NCI-H1436 treated with DMSO at 0.1 percent for 48 hours (cell line): ENCODE measurements at regions not wholly inside any gene's neighbourhood (a gene's known extent, or its start where the extent isn't known, plus 50 kb on each side); places are given as distances from the start of the nearest gene placed in this dataset.
"Not testable (repeated sequence)": the region's sequence is repeated elsewhere in the genome, so short reads cannot be mapped to it uniquely, and the experiment has no call there.

ENCODE experiments used
- DNase-seq: peaks from one replicate; lab custom pipeline; 2025; lab: John Stamatoyannopoulos, UW

DNA sequence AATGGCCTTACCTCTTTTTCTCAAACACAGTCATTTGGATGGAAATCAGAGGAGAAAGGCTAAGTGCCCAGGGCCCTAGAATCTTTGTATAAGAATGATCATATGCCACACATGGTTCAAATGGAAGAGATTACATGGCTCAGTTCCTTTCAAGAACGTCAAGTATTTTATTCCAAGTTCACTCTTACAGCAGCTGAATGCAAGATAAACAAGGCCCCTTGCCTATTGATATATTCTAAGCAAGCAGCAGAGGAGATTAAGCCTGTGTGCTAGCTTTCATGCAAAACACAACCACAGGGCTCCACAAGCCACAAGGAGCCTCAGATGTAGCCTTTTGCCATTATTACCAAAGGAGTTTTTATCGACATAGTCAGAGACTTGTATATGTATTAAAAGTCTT lies 55.3 kb upstream of the SLCO6A1 start:
- DNase-seq: no peak

DNA sequence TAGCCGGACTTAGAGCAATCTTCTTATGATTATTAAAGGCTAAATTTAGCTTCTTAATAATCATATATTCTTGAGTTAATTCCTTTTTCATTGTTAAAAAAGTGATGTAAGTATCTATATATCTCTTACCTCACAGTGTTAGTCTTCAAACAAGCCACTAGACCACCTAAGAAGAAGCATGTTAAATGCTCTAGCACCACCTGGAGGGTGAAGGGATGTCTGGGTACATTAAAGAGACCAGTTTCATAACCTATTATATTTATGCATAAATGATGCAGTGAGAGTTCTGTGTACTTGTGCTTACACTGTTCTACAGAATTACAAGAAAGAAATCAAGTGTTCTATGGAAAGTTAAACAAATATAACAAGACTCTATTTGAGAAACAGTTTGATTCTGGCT lies 55.9 kb upstream of the SLCO6A1 start:
- no peak for DNase-seq

DNA sequence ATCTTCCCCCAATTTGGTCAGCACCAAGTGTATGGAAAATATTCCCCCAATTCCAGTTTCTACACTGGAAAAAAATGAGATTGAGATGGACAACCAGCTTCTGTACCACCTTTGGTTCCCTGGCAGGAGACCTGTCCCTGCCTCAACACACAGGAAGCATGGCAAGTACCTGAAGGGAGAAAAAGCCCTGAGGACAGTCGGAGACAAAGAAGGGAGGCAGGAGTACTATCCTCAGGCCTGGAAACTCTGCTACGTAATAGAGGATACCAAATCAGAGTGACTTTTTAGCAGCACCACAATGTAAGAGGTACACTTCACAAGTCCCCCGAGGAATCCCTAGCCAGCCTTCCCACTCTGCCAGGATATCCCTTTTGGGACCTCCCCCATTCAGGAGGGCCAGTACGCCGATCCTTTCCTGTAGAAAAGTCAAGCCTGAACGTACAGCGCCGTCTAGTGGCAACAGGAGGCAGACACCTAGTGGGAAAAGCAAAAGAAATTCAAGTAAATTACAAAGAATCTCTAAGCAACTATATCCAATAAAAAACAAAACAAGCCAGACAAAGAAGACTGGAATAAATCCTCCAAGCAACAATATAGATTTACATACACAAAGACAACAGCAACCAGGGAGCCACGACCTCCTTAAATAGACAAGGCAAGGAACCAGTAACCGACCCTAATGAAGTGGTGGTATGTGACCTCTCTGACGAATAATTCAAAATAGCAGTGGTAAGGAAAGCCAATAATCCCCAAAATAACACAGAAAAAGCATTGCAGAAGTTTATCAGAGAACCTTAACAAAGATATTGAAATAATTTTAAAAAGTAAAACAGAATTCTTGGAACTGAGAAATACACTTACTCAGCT lies 63.3 kb upstream of the SLCO6A1 start:
- no peak for DNase-seq

DNA sequence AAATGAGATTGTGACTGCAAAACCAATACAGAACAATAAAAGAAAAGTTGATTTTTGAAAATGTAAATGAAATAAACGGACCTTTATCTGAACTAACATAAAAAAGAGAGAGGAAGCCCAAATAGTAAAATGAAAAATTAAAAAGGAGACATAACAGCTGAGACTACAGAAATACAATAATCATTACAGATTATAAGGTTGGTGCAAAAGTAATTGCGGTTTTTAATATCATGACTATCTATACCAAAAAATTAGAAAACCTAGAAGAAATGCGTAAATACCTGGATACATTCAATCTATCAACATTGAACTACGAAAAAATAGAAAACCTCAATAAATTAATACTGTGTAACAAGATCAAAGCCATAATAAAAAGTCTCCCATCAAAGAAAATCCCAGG lies 71.9 kb upstream of the SLCO6A1 start:
- DNase-seq: no peak

DNA sequence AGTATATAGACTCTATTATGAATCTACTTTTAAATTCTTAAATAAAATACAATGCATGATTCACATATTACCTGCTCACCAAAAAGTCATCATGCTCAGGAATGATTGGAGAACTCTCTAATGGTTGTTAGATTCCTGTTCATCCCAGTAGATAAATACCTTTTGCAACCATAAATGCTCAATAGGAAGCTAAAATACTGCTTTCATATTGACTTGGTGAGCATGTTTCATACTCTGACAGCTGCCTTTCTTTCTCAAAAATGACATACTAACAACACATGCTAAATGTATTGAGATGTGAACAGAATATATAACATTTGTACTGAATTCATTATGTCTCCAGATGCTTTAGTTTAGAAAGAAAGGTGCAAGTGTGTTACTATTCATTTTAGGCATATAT lies 79.6 kb upstream of the SLCO6A1 start:
- DNase-seq: no peak

DNA sequence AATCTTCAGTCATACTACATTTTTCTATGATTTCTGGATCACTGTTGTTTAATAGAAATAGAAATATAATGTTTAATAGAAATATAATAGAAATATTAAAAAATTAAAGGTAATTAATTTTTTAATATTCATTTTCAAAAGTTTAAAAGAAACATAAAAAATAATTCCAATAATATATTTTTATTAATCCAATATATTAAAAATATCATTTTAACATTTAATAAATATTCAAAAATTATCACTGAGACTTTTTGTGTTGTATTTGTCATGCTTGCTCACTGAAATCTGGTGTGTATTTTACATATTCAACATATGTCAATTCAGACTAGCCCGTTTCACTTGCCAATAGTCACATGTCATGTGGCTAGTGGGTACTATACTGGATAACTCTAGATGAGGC lies 80.6 kb upstream of the SLCO6A1 start:
- DNase-seq: no peak

DNA sequence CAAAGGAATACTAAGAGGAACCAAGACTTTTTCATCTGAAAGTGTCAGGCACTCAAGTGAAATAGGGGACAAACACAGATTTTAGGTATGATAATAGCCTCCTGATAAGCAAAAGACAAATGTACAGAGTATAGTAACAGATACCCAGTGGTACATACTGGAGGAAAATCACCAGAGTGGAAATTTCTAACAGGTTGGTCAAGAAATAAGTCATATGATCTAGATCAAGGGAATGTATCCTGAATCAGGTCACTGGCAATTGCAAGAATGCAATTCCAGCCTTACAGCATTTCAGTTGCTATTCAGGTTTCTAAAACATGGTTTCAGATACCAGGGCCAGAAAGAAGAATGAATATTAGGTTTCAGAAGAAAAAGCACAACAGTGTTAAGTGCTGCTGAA lies 82.2 kb upstream of the SLCO6A1 start:
- no peak for DNase-seq

DNA sequence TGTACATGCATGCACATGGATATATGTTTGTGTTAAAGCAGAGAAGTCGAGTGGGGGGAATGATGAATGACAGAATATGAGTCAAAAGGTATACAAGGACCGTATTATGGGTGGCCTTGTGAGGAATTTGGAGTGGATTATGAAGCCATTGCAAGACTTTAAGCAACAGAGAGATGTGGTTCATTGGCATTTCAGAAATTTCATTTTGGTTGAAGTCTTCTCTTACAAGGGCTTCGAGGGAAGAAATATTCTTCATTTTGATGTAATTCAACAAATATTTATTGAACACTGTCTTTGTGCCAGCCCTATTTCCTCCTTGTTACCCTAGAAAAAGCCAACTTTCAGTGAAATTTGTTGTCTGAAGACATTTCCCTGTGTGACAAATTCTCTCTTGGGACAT lies 83.9 kb upstream of the SLCO6A1 start:
- DNase-seq: no peak

DNA sequence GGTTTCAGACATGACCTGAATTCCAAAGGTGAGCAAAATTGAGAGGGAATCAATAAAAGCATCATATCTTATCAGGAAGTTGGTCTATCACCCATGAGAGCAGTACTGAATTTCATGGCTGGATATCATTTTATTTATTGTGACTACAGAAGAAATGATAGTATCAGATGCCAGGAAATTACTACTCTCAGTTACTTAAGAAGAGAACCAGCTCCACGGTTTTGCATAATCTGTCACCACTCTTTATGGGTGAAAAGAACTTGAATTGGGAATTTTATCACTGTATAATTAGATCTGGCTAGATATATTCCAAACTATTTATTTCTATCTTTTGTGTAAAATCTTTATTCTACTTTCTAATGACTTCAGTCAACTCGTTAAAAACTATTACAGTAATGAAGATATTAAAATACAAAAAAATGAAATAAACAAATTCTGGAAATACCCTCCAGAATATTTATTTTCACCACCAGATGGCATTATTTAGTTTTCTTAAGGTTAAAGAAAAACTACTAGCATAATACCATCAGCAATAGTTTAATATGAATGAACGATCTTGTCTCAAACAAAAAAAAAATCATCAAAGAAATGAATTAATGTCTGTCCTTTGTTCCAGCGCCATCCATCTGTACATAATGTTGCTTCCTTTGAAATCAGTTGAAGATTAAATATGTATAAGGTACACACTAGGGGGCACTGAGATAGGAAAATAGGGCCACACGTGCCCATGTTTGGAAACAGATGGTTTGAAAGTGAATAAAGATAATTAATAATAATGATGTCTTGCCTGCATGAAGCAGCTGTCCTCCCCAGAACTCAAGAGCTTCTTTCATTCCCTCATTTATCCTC lies 84.7 kb upstream of the SLCO6A1 start:
- peak; percentile 8 for DNase-seq

DNA sequence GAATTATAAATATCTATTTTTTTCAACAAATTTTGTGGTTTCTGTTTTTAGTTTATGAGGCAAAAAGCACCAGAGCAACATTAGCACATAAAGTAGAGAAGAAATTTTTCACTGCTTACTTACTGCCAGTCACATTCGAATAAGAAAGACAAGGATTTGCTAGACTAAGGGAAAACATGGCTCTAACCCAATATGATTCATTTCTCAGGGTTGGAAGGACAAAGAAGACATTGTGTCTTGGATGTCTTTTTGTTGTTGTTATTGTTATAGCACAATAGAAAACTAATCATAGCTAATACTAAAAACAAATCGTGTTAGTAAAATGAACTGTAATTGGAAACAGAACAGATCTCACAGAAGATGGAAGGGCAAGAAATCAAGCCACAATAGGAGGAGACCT lies 90.9 kb upstream of the SLCO6A1 start:
- DNase-seq: no peak

DNA sequence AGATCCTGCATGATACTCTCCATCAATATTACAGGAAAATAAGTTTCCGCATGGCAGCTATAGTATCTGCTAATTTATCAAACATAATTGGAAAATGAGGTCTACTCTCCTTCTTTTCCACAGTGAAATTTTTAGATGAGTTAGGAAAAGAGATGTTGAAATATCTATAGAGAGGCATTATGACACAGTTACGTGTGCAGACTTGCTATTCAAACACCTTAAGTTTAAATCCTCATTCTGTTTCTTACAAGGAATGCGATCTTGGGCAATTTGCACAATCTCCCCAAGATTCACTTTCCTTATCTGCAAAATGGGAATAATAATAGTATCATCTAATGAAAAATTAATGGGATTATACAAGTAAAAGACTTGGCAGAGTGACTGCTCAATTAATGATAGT lies 91.7 kb upstream of the SLCO6A1 start:
- no peak for DNase-seq

DNA sequence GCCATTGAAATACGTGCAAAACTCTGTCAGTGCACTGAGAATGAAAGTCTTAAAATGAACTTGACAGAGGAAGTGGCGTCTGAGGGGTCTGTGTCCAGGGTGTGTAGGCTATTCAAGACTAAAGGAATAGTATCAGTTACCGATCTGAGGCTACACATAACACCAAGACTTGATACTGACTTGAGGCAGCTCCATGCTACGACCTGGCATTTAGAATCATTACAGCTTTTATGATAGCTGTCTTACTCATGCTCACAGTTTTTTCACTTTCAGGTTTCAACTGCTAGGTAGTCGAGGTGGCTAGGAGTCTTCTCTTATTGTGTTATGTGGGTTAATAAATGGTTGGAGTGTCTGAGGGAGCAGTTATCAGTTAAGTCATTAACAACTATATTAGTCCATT lies 92.8 kb upstream of the SLCO6A1 start:
- no peak for DNase-seq

DNA sequence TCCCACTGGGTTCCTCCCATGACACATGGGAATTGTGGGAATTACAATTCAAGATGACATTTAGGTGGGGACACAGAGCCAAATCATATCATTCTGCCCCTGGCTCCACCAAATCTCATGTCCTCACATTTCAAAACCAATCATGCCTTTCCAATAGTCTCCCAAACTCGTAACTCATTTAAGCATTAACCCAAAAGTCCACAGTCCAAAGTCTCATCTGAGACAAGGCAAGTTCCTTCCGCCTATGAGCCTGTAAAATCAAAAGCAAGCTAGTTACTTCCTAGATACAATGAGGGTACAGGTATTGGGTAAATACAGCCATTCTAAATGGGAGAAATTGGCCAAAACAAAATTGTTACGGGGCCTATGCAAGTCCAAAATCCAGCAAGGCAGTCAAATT lies 93.8 kb upstream of the SLCO6A1 start:
- DNase-seq: not testable (repeated sequence)

DNA sequence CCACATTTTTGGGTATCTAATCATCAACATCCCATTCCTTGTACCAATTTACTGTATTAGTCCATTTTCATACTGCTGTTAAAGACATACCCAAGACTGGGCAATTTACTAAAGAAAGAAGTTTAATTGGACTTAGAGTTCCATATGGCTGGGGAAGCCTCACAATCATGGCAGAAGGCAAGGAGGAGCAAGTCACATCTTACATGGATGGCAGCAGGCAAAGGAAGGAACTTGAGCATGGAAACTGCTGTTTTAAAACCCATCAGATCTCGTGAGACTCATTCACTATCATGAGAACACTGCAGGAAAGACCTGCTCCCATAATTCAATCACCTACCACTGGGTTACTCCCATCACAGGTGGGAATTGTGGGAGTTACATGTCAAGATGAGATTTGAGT lies 95.4 kb upstream of the SLCO6A1 start:
- no peak for DNase-seq

DNA sequence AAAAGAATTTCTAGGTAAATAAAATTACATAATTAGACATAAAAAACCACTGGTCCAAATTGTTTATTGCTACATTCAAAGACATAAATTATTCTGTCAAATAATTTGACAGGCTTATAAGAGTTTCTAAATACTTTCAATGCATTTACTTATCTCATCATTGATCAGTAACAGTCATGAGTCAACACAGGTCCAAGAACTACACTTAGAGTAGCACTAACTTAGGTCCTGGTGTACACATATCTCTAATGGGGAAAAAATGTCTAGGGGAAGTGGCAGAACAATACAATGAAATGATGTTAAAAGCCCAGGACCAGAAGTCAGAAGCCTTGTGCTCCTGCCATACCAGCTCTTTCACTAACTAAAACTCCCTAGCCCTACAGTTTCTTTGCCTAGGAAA lies 96.5 kb upstream of the SLCO6A1 start:
- DNase-seq: no peak

DNA sequence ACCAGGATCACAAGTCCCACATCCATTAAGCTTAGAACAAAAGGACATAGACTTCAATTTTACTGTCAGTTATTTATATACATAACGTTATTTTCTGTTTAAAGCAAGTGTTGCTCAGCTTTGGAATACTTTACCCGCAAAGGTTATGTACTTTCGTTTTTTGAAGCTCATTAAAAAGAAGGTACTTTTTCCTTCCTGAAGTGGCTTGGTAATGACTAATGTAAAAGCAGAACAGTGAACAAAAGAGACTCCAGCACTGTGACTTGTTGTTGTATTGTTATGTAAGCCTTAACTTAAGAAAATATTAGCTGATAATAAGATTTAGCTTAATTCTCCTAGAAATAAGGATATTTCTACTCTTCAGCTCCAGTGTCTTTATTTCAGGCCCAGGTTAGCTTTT lies 97.3 kb upstream of the SLCO6A1 start:
- no peak for DNase-seq

DNA sequence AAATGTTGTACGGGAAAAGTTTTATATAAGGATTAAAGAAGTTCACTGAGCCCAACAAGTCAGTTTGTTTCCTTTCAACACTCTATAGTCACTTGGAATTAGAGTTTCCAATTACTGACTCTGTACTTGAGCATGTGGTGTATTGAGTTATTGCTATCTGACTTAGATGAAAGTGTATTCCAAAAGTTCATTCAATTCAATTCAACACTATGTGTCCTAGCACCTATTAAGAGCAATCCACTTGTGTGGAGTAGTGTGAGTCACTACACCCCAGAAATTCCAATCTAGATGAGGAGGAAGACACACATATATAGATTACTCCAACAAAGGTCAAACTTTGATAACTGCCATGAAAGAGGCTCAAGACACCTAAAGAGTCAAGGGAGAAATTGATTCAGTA lies 98.2 kb upstream of the SLCO6A1 start:
- no peak for DNase-seq

DNA sequence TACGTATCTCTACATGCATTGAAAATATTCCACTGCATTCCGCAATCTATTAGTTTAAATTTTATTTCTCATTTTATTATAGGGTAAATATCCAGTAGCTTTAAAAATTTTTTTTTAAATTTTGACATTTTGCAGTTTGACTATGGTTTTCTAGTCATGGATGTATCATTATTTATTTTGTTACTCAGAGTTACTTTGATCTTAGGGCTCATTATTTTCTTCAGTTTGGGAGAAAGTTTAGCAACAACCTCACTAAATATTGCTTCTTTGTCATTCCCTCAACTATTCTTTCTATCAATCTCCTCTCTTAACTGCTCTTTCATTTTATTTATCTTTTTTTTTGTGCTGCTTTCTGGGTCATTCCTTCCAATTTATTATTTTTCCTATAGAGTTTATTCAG lies 100.5 kb upstream of the SLCO6A1 start:
- DNase-seq: no peak

DNA sequence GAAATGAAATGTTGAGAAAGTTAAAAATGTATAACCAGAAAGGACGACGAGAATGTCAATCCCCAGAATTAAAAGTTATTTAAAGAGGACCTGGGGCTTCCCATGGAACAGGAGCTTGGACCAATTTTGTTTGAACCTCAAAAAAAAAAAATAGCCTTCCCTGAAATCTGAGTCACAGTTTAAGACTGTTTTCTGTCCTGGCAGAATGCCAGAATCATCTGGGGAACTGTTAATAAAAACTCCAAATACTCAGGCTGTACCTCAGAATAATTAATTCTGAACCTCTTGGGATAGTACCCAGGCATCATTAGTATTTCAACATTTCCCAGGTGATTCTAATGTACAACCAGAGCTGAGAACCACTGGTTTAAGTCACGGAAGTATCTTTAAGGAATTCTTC lies 102.2 kb upstream of the SLCO6A1 start:
- DNase-seq: no peak

DNA sequence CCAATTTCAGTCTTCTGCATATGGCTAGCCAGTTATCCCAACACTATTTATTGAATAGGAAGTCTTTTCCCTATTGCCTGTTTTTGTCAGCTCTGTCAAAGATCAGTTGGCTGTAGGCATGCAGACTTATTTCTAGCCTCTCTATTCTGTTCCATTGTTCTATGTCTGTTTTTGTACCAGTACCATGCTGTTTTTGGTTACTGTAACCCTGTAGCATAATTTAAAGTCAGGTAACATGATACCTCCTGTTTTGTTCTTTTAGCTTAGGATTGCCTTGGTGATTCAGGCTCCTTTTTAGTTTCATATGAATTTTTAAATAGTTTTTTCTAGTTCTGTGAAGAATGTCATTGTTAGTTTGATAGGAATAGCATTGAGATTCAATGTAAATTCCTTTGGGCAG lies 104.9 kb upstream of the SLCO6A1 start:
- DNase-seq: no peak

DNA sequence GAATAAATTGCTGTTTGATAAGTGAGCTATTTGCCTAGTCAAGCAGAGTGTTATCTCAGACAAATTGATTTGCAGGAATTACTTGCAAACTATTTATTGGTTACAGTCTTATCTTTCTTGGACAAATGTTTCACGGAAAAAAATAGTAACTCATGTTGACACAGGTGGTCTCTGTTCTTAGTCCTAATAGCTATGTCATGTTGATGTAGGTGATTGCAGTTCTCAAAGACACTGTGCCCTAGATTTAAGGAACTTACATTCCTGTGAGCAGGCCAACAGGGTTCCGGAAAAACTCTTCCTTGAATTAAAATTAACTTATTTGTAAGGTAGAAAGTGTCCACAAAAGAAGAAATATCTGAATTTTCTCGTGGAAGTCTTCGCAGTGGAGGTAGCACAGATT lies 109.6 kb upstream of the SLCO6A1 start:
- DNase-seq: no peak

DNA sequence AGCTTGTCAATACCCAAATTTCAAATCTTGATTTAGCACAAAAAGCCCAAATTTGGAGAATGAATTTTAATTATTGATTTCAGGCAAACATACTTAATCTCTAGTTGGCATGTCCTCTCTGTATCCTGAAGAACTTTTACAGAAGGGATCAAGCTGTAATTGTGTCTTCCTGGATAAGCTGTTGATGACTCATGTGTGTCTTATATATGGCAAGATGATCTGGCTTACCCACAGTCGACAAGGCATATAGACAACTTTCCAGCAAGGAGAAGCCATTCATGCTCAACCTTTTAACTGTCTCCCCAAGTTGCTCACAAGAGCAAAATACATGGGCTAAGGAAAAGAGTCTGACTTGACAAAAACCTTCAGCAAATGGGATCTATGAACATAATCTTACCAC lies 112.5 kb upstream of the SLCO6A1 start:
- DNase-seq: no peak

DNA sequence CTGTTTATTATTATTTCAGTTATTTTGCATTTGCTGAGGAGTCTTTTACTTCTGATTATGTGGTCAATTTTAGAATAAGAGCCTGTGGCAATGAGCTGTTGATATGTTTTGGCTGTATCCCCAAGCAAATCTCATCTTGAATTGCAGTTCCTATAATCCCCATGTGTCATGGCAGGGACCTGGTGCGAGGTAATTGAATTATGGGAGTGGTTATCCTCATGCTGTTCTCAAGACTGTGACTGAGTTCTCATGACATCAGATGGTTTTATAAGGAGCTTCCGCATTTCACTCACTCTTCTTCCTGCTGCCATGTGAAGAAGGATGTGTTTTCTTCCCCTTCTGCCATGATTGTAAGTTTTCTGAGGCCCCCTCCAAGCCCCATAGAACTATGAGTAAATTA lies 114.9 kb upstream of the SLCO6A1 start:
- DNase-seq: no peak
